Fibroblast of skin of scalp (primary cell): ENCODE measurements at regions not wholly inside any gene's neighbourhood (a gene's known extent, or its start where the extent isn't known, plus 50 kb on each side); places are given as distances from the start of the nearest gene placed in this dataset.

Source experiments
- DNase-seq: peaks from one replicate; pipeline ENCODE4 v3.0.0-alpha.2; 2013

GRCh38 chr5:79182141-79182540 is 53.8 kb upstream of the JMY start:
- no peak for DNase-seq

- DNase-seq, result no peak
Measured at GRCh38 chr5:79183011-79183410, 52.9 kb upstream of the JMY start.

- DNase-seq, result no peak
Measured at GRCh38 chr5:79183617-79184016, 52.3 kb upstream of the JMY start.

GRCh38 chr5:79186021-79186420 is 49.9 kb upstream of the JMY start:
- DNase-seq, result peak; percentile 9
